C4-2B (cell line): ENCODE measurements at regions not wholly inside any gene's neighbourhood (a gene's known extent, or its start where the extent isn't known, plus 50 kb on each side); places are given as distances from the start of the nearest gene placed in this dataset.

Experiments used
- ZFX ChIP-seq: fragments of 450-650 bp; IDR thresholded peaks from 2 replicates; pipeline ENCODE4 v1.6.1; 2017
- TF ChIP-seq, protein P1 (sequence below): fragments of 450-650 bp; conservative IDR thresholded peaks from 2 replicates; pipeline ENCODE4 v1.5.1; 2017; ENCODE audit warnings: mild to moderate bottlenecking

DNA sequence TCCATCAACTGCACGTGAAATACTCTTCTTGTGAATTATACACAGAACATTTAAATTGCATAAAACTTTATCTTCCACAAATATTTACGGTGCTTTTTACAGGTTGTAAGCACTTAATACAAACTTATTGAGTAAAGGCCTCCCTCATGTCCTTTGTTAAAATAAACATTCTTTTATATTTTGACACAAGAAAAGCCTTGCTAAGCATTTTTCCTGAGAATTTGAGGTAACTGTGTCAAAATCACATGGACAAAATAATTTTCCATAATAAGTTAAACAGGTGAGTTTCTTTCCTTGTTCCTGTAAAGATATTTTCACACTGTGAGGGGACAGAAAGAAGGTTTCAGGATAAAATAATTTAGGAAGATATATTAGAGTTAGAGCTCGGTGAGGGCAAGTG is 1317.1 kb upstream of the ZEB2 start:
- TF ChIP-seq, protein P1, sequence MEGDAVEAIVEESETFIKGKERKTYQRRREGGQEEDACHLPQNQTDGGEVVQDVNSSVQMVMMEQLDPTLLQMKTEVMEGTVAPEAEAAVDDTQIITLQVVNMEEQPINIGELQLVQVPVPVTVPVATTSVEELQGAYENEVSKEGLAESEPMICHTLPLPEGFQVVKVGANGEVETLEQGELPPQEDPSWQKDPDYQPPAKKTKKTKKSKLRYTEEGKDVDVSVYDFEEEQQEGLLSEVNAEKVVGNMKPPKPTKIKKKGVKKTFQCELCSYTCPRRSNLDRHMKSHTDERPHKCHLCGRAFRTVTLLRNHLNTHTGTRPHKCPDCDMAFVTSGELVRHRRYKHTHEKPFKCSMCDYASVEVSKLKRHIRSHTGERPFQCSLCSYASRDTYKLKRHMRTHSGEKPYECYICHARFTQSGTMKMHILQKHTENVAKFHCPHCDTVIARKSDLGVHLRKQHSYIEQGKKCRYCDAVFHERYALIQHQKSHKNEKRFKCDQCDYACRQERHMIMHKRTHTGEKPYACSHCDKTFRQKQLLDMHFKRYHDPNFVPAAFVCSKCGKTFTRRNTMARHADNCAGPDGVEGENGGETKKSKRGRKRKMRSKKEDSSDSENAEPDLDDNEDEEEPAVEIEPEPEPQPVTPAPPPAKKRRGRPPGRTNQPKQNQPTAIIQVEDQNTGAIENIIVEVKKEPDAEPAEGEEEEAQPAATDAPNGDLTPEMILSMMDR = no peak
- TF ChIP-seq ZFX = no peak
